ENCODE measurements at regions not wholly inside any gene's neighbourhood (a gene's known extent, or its start where the extent isn't known, plus 50 kb on each side); places are given as distances from the start of the nearest gene placed in this dataset.
"Not testable (repeated sequence)": the region's sequence is repeated elsewhere in the genome, so short reads cannot be mapped to it uniquely, and the experiment has no call there.

DNA sequence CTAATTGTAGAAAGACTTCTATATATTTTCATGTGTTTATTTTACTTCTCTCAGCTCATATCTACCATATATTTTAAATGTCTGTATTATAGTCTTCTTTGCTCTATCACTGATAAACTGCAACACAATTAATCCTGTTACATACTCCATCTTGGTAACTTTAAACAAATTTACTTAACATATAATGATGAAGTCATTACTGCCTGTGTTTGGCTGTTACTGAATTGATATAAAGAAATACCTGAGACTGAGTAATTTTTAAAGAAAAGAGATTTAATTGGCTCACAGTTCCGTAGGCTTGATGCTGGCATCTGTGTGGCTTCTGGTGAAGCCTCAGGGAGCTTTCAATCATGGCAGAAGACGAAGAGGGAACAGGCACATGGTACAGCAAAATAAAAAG, 1480.4 kb downstream of the HACE1 start:
- DNase-seq = no peak

DNA sequence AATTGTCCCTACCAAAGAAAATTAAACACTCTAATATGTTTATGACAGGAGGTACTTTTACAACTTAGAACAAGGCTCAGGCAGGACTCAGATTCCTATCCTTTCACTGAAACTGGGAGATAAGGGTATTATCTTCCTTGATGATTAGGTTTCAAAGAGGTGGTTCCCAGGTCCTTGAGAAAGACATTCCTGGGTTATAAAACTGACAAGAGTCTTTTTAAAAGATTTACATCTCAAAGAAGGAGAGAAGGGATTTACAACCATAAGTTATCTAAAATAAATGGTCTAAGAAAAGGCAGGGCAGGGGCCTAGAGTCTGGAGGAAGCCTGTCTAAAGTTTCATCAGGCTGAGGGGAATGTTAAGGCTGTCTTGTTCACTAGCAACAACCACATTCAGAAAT, 1492.5 kb downstream of the HACE1 start:
- no peak for DNase-seq

DNA sequence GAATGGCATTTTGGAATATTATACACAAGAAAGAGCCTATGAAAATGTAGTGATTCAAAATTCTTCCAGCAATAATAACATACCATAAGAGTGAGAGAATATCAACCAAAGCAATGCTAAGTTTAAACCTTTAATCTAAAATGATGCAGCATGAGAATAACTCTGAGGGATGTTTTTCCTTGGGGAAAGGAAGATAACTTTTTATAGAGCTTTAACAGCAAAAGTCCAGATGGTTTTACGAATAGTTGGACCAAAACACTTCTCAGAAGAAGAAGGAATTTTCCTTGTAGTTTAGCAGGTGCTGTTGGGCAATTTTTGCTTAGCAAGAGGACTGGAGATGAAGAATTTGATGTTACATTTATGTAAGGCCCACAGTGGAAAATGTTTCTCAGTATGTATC, 1503.2 kb downstream of the HACE1 start:
- DNase-seq = no peak

DNA sequence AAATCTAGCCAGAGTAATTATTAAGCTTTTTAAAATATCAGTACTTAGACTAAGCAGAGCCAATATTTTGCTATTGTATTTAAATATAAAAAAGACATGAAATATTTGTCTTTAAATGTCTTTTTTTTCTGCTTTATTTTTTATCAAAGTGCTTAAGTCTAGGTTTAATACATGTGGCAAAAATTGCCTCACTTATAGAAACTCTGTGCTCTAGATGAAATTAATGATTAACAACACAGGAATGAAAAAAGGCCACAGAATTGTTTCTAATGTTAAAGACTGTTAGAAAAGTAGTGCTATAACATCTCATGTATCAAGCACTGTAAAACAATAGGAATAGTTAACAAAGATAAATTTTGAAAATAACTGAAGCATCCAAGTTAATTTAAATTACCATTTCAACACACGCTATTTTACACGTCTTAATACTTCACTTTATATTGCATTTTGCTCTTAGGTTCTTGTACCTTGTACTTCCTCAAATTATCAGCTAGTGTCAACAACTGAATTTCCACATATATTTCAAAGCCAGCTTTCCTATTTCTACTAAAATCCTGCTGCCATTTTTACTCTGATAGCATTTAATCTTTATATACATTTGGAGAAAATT, 1515.1 kb downstream of the HACE1 start:
- no peak for DNase-seq

GRCh38 chr6:103335412-103335811, 1524.3 kb downstream of the HACE1 start:
- no peak for DNase-seq

DNA sequence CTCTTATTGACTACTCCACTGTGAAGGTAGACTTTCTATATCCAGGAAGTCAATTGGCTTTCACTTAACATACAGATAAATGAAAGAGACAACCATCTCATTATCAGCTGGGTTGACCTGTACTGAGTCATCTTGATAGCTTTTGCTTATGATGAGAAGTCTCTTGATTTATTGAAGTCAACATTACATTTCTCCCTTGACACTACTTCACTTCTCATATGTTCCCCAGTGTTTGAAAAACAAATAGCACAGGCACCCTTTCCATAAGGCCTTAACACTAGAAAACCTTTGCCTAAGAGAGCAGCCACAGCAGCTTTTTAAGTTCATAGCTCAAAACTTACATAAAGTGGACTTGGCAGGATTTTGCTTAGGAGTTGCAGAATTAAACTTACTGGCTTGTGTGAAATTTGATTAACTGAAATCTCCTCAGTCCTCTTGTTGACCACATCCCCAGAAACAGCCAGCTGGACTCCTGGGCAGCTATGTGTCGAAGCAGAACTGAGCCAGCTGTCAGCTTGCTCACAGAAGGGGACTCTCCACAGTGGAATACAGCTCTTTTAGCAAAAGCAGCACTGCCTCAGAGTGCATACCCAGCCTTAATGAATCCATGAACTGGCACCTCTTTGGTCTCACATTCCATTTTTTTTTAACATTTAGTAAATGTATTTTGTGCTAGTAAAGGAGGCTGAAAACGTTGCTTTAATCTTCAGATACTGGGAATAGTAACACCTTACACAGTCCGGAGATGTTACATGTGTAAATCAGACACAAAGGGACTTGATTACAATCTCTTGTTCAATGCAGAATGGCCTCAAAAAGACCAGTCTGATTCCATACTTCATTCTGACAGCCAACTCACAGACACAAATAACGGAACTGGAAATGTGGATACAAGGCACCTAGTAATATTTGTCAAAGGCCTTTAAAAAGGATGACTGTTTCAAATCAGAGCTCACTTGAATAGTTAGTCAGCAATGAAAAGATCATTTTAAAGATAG, 1532.7 kb downstream of the HACE1 start:
- DNase-seq = peak in 3 of 56 donors; percentile 1 to 7 (median 1)

DNA sequence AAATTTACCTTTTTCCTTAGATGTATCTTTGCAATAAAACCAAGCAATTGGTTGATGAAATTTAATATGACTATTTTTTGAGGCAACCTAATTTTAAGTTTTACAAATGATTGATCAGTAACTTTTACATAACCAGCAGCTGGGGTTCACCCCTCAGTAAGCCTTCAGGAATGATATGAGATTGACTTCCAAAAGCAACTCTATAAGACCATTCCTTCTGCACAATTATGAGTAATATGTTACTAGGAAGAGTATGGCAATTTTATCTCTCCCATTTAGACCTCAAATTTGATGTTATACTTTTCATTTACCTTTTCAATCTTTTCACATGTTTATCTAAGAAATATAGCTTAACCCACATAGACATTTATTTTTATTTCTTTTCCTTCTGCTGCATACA, 1546.3 kb downstream of the HACE1 start:
- DNase-seq = no peak

- DNase-seq = not testable (repeated sequence)
Observed at GRCh38 chr6:103294376-103294775, 1565.3 kb downstream of the HACE1 start.

- no peak for DNase-seq
Observed at GRCh38 chr6:103284835-103285234, 1574.9 kb downstream of the HACE1 start.

GRCh38 chr6:103280417-103280816, 1579.3 kb downstream of the HACE1 start:
- no peak for DNase-seq

GRCh38 chr6:103277936-103278335, 1581.8 kb downstream of the HACE1 start:
- no peak for DNase-seq

GRCh38 chr6:103273048-103273447, 1586.7 kb downstream of the HACE1 start:
- DNase-seq = no peak

GRCh38 chr6:103269581-103269980, 1590.1 kb downstream of the HACE1 start:
- DNase-seq = no peak

GRCh38 chr6:103268335-103268734, 1591.4 kb downstream of the HACE1 start:
- DNase-seq = no peak

DNA sequence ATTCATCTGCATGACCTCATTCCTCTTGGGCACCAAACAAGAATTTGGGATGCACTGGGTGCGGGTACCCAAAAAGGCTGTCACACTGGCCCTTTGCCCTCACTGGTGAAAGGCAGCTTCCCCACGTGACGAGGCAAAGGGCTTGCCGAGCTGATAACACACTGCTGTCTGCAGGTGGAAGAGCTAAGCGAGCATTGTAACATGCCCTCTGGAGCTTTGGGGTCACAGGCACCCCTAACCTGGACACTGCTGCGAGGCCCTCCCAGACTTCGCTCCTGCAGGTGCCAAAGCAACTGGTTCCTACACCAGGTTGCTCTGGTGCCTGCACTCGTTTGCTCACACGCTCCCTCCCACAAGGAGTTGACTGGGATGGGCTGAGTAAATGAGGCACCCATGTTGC, 1595.7 kb downstream of the HACE1 start:
- no peak for DNase-seq

GRCh38 chr6:103255132-103255531, 1604.6 kb downstream of the HACE1 start:
- no peak for DNase-seq

GRCh38 chr6:103236923-103237322, 1622.8 kb downstream of the HACE1 start:
- no peak for DNase-seq

DNA sequence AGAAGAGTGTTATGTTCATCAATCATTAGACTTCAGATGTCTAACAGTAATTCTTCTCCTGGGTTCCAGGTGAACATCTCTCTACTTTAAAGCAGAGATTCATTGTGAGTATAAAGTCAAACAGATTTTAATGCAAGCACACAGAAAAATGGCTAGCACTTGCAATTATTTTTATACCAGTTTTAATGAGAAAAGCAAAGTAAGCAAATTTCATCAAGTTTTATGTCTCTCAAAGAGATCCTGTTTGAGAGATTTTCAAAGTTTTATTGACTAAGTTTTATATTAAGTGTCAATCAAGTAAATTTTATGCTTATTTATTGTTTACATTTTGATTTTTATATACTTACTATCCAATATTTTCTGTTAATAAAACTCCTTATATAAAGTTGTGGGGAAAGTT, 1628.5 kb downstream of the HACE1 start:
- no peak for DNase-seq

DNA sequence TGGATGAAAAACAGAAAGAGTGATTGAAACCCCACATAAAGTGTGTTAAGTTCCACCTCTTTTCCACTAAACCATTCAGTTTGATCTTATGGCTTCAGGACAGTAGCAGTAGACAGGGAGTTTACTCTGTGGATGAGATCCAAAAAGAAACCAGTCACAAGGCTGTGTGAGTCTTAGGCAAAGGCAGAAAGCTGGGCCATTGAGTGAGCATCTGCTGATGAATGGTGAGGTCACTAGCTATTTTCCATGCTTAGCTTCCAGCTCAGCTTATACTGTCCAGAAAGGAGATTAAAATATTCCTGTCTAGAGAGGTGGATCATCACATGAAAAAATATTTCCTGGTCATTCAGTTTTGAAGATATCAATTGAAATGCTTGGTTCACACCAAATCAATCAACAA, 1643.9 kb downstream of the HACE1 start:
- no peak for DNase-seq

- no peak for DNase-seq
Observed at GRCh38 chr6:103210686-103211085, 1649.0 kb downstream of the HACE1 start.

- DNase-seq = no peak
Observed at GRCh38 chr6:103198386-103198785, 1661.3 kb downstream of the HACE1 start.

- DNase-seq = no peak
Observed at GRCh38 chr6:103193413-103193812, 1666.3 kb downstream of the HACE1 start.
